ENCODE measurements at regions not wholly inside any gene's neighbourhood (a gene's known extent, or its start where the extent isn't known, plus 50 kb on each side); places are given as distances from the start of the nearest gene placed in this dataset.

DNA sequence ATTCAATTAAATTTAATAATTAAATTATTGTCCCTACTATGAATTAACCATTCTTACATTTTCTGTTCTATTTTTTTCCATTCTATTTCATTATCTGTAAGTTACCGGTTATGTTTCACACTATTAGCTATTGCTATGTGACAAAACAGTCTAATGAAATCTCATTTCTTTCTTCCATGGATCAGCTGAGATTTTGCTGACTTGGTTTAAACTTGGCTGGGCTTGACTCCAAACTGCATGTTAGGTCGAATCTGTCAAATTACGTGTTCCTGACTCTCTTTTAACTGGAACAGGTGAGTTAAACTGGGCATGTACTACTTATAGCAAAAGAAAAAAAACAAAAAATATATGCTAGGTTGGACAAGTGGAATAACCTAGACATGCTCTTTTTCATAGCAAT, 1464.4 kb downstream of the OLFM4 start:
- CTCF ChIA-PET: no interaction called here
- H3K79me2 ChIP-seq (ENCODE audit: control insufficient read depth, insufficient read depth, low read length): no peaks in the 10 kb centered on the region
- H3K9ac ChIP-seq (ENCODE audit: low read length): no peak overlapping the region
- no peak for DNase-seq
- H3K4me1 ChIP-seq (ENCODE audit: control insufficient read depth in 2 of 2, insufficient read depth in 2 of 2, low read length in 2 of 2): no peaks in the 10 kb centered on the region
- Mint-ChIP-seq H3K27ac (no peak overlapping the region), H3K9me3 (ENCODE audit: insufficient read depth) (peaks cover 4% of the 10 kb centered on the region), H3K27me3 (no peaks in the 10 kb centered on the region), H3K4me1 (no peaks in the 10 kb centered on the region), H3K4me3 (no peak overlapping the region)
- no peak overlapping the region for H3K27ac ChIP-seq (ENCODE audit: low read length in 2 of 2)
- H4K20me1 ChIP-seq (ENCODE audit: control insufficient read depth, insufficient read depth, low read length, poor library complexity, severe bottlenecking): no peaks in the 10 kb centered on the region
- no peak for TF ChIP-seq EZH2 (IDR thresholded peaks at IDR 0.05; ENCODE audit: borderline replicate concordance, insufficient read depth, low read depth, low read length, poor library complexity, severe bottlenecking)
- no peak for TF ChIP-seq CTCF (IDR thresholded peaks at IDR 0.05)
- ATAC-seq (ENCODE audit: low read depth): no peak
- intact Hi-C loops (cut with micrococcal nuclease): no loop called here
- POLR2A ChIA-PET: no interaction called here
- H3K4me2 ChIP-seq (replicated peaks; ENCODE audit: low read depth, low read length, poor library complexity, severe bottlenecking): no peak overlapping the region
- no peaks in the 10 kb centered on the region for H3K9me3 ChIP-seq (ENCODE audit: control extremely low read depth in 1 of 3, control insufficient read depth in 2 of 3, insufficient read depth in 1 of 3, low read length in 2 of 3)
- no peak overlapping the region for H2AFZ ChIP-seq (ENCODE audit: insufficient read depth, low read depth, low read length, poor library complexity, severe bottlenecking)
- no peaks in the 10 kb centered on the region for H3K36me3 ChIP-seq (replicated peaks in 1 of 2; ENCODE audit: control extremely low read depth in 1 of 2, control insufficient read depth in 1 of 2, extremely low read depth in 1 of 2, insufficient read depth in 2 of 2, low read length in 1 of 2)
- no CpG with 5 or more reads among the region's 3 CpGs for WGBS (ENCODE audit: insufficient coverage)
- no peaks in the 10 kb centered on the region for H3K27me3 ChIP-seq (replicated peaks in 1 of 4; ENCODE audit: control extremely low read depth in 1 of 4, control insufficient read depth in 3 of 4, insufficient read depth in 4 of 4, low read length in 3 of 4)
- H3K4me3 ChIP-seq (ENCODE audit: control extremely low read depth in 1 of 5, extremely low read depth in 1 of 5, insufficient read depth in 1 of 5, low read depth in 2 of 5, low read length in 4 of 5): no peak overlapping the region

DNA sequence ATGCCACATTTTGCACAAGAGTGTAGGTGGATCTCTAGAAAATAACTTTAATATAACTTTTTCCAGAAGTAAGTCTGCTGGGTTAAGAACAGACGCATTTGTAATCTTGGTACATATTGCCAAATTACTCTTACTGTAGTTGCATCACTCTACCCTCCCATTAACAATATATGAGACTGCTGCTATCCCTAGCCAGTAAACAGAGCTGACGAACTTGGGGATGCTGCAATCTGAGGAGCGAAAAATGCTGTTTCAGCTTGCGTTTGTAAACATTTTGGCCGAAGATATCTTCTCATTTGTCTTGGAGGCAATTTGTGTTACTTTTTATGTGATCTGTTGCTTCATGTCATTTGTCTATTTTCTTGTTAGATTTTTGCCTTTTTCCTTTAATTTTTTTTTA, 1482.8 kb downstream of the OLFM4 start:
- no peaks in the 10 kb centered on the region for H4K20me1 ChIP-seq (ENCODE audit: control insufficient read depth, insufficient read depth, low read length, poor library complexity, severe bottlenecking)
- Mint-ChIP-seq H3K4me3 (no peak overlapping the region), H3K4me1 (no peaks in the 10 kb centered on the region), H3K27ac (no peak overlapping the region), H3K27me3 (no peaks in the 10 kb centered on the region), H3K9me3 (ENCODE audit: insufficient read depth) (peaks cover 2% of the 10 kb centered on the region)
- no peak overlapping the region for H3K27ac ChIP-seq (ENCODE audit: low read length in 2 of 2)
- no peak for DNase-seq
- no peaks in the 10 kb centered on the region for H3K27me3 ChIP-seq (replicated peaks in 1 of 4; ENCODE audit: control extremely low read depth in 1 of 4, control insufficient read depth in 3 of 4, insufficient read depth in 4 of 4, low read length in 3 of 4)
- no peak overlapping the region for H3K9ac ChIP-seq (ENCODE audit: low read length)
- no peak overlapping the region for H3K4me3 ChIP-seq (ENCODE audit: control extremely low read depth in 1 of 5, extremely low read depth in 1 of 5, insufficient read depth in 1 of 5, low read depth in 2 of 5, low read length in 4 of 5)
- H3K36me3 ChIP-seq (replicated peaks in 1 of 2; ENCODE audit: control extremely low read depth in 1 of 2, control insufficient read depth in 1 of 2, extremely low read depth in 1 of 2, insufficient read depth in 2 of 2, low read length in 1 of 2): no peaks in the 10 kb centered on the region
- ChIA-PET POLR2A (no interaction called here), CTCF (no interaction called here)
- ATAC-seq (ENCODE audit: low read depth): no peak
- H3K4me1 ChIP-seq (ENCODE audit: control insufficient read depth in 2 of 2, insufficient read depth in 2 of 2, low read length in 2 of 2): no peaks in the 10 kb centered on the region
- no peaks in the 10 kb centered on the region for H3K79me2 ChIP-seq (ENCODE audit: control insufficient read depth, insufficient read depth, low read length)
- WGBS (ENCODE audit: insufficient coverage): 82% methylated on average over 2 of the region's 5 CpGs
- H3K4me2 ChIP-seq (replicated peaks; ENCODE audit: low read depth, low read length, poor library complexity, severe bottlenecking): no peak overlapping the region
- TF ChIP-seq EZH2 (IDR thresholded peaks at IDR 0.05; ENCODE audit: borderline replicate concordance, insufficient read depth, low read depth, low read length, poor library complexity, severe bottlenecking): no peak
- TF ChIP-seq CTCF (IDR thresholded peaks at IDR 0.05): no peak
- no peak overlapping the region for H2AFZ ChIP-seq (ENCODE audit: insufficient read depth, low read depth, low read length, poor library complexity, severe bottlenecking)
- intact Hi-C loops (cut with micrococcal nuclease): no loop called here
- no peaks in the 10 kb centered on the region for H3K9me3 ChIP-seq (ENCODE audit: control extremely low read depth in 1 of 3, control insufficient read depth in 2 of 3, insufficient read depth in 1 of 3, low read length in 2 of 3)

Data from B cell (primary cell).